Trophoblast cell (in vitro differentiated cells and primary cell): ENCODE measurements at regions not wholly inside any gene's neighbourhood (a gene's known extent, or its start where the extent isn't known, plus 50 kb on each side); places are given as distances from the start of the nearest gene placed in this dataset.

Experiments
- DNase-seq, 2 donors: peaks; one replicate each; pipeline ENCODE4 v3.0.0-alpha.2; 2016
- H2AFZ ChIP-seq: 2 replicates; pipeline ENCODE4 v1.6.1; 2013; ENCODE audit warnings: low read length, moderate library complexity, mild to moderate bottlenecking; ENCODE audit not compliant: insufficient read depth, poor library complexity
- H2AK5ac ChIP-seq: 2 replicates; pipeline ENCODE4 v1.6.1; 2013; ENCODE audit warnings: mild to moderate bottlenecking, low read length
- H2BK120ac ChIP-seq: 2 replicates; pipeline ENCODE4 v1.6.1; 2013; ENCODE audit warnings: low read length, mild to moderate bottlenecking, moderate library complexity; ENCODE audit not compliant: insufficient read depth, poor library complexity
- H2BK12ac ChIP-seq: 2 replicates; pipeline ENCODE4 v1.6.1; 2013; ENCODE audit warnings: mild to moderate bottlenecking, low read length, moderate library complexity
- H2BK5ac ChIP-seq: 2 replicates; pipeline ENCODE4 v1.6.1; 2013; ENCODE audit warnings: low read length, low read depth, moderate library complexity, mild to moderate bottlenecking; ENCODE audit not compliant: poor library complexity
- H3K14ac ChIP-seq: 2 replicates; pipeline ENCODE4 v1.6.1; 2013; ENCODE audit warnings: mild to moderate bottlenecking, low read length
- H3K18ac ChIP-seq: 2 replicates; pipeline ENCODE4 v1.6.1; 2013; ENCODE audit warnings: mild to moderate bottlenecking, low read length
- H3K23ac ChIP-seq: 2 replicates; pipeline ENCODE4 v1.6.1; 2013; ENCODE audit warnings: low read length
- H3K27ac ChIP-seq: 2 replicates; pipeline ENCODE4 v1.5.1; 2013; ENCODE audit warnings: low read depth, mild to moderate bottlenecking, inconsistent platforms, low read length, moderate library complexity
- H3K27me3 ChIP-seq: 2 replicates; pipeline ENCODE4 v1.6.1; 2013; ENCODE audit warnings: inconsistent platforms, mild to moderate bottlenecking, low read length, moderate library complexity; ENCODE audit not compliant: insufficient read depth
- H3K36me3 ChIP-seq, 2 experiments: 1 replicate in 1 of 2; 2 replicates in 1 of 2; pipeline ENCODE4 v1.6.1; 2013; ENCODE audit warnings: low read length in 2 of 2, mild to moderate bottlenecking in 2 of 2, moderate library complexity in 1 of 2; ENCODE audit not compliant: insufficient read depth in 2 of 2, control insufficient read depth in 1 of 2
- H3K4ac ChIP-seq: 2 replicates; pipeline ENCODE4 v1.6.1; 2013; ENCODE audit warnings: low read depth, mild to moderate bottlenecking, low read length, moderate library complexity
- H3K4me1 ChIP-seq, 2 experiments: 1 replicate in 1 of 2; 2 replicates in 1 of 2; pipeline ENCODE4 v1.6.1; 2013; ENCODE audit warnings: low read length in 2 of 2, mild to moderate bottlenecking in 2 of 2, moderate library complexity in 1 of 2; ENCODE audit not compliant: insufficient read depth in 2 of 2, control insufficient read depth in 1 of 2
- H3K4me2 ChIP-seq: 2 replicates; pipeline ENCODE4 v1.6.1; 2013; ENCODE audit warnings: inconsistent platforms, mild to moderate bottlenecking, low read length, moderate library complexity
- H3K4me3 ChIP-seq: 2 replicates; pipeline ENCODE4 v1.5.1; 2013; ENCODE audit warnings: mild to moderate bottlenecking, low read depth, low read length, inconsistent platforms
- H3K79me1 ChIP-seq: one replicate; pipeline ENCODE4 v1.6.1; 2013; ENCODE audit warnings: low read length
- H3K79me2 ChIP-seq: 2 replicates; pipeline ENCODE4 v1.6.1; 2013; ENCODE audit warnings: low read length, mild to moderate bottlenecking; ENCODE audit not compliant: control insufficient read depth, insufficient read depth, poor library complexity
- H3K9ac ChIP-seq: 2 replicates; pipeline ENCODE4 v1.6.1; 2013; ENCODE audit warnings: mild to moderate bottlenecking, low read length
- H3K9me3 ChIP-seq: 2 replicates; pipeline ENCODE4 v1.6.1; 2013; ENCODE audit warnings: low read depth, mild to moderate bottlenecking, control low read depth, inconsistent platforms, low read length; ENCODE audit not compliant: insufficient read depth
- H4K12ac ChIP-seq: 2 replicates; pipeline ENCODE4 v1.6.1; 2013; ENCODE audit warnings: low read depth, mild to moderate bottlenecking, low read length, moderate library complexity
- H4K8ac ChIP-seq: 2 replicates; pipeline ENCODE4 v1.6.1; 2013; ENCODE audit warnings: low read depth, mild to moderate bottlenecking, low read length, moderate library complexity
- H4K91ac ChIP-seq: one replicate; pipeline ENCODE4 v1.6.1; 2013; ENCODE audit warnings: low read depth, mild to moderate bottlenecking, low read length, moderate library complexity
- WGBS: extraction: QIAGEN DNeasy Blood & Tissue Kit; methylation state at CpG from one replicate; pipeline ENCODE4 v1.1.7; 2013; ENCODE audit warnings: missing lambda C conversion rate; ENCODE audit not compliant: insufficient read length, insufficient coverage; ENCODE audit errors: extremely low coverage; 5-methylcytosine and 5-hydroxymethylcytosine counted together

DNA sequence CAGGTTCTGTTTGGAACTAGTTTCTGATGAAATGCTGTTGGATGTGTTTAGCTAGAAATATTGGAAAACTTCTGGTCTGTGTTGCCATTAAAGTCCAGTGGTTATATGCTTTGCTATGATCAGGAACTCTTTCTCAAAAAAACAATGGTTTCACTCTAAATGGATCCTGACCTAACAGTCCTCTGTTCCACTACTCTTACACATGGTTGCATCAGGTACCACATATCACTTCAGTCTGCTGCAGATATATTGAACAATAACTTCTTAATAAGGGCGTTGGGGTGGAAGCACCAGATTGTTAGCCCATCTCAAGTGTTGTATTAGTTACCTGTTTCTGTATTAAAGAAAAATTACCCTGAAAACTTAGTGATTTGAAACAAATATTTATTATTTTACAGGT lies 676.6 kb upstream of the GCFC2 start:
- no peak for DNase-seq
- no peak overlapping the region for H3K27ac ChIP-seq
- H3K27me3 ChIP-seq = no peaks in the 10 kb centered on the region
- no peak overlapping the region for H4K8ac ChIP-seq
- no peak overlapping the region for H2BK120ac ChIP-seq
- no peaks in the 10 kb centered on the region for H3K4me1 ChIP-seq
- H3K4me2 ChIP-seq = no peak overlapping the region
- H3K79me1 ChIP-seq = no peaks in the 10 kb centered on the region
- no peak overlapping the region for H2BK5ac ChIP-seq
- no peak overlapping the region for H3K18ac ChIP-seq
- H3K14ac ChIP-seq = no peak overlapping the region
- H3K23ac ChIP-seq = no peak overlapping the region
- no peak overlapping the region for H2AFZ ChIP-seq
- H3K4ac ChIP-seq = no peak overlapping the region
- no peak overlapping the region for H4K12ac ChIP-seq
- no CpG with 5 or more reads among the region's 1 CpG for WGBS
- no peaks in the 10 kb centered on the region for H3K36me3 ChIP-seq
- H3K9me3 ChIP-seq = no peaks in the 10 kb centered on the region
- H4K91ac ChIP-seq = no peak overlapping the region
- no peak overlapping the region for H2BK12ac ChIP-seq
- no peak overlapping the region for H2AK5ac ChIP-seq
- H3K79me2 ChIP-seq = no peaks in the 10 kb centered on the region
- H3K4me3 ChIP-seq = no peak overlapping the region
- no peak overlapping the region for H3K9ac ChIP-seq

- Histone ChIP-seq H3K79me2 (no peaks in the 10 kb centered on the region), H2BK12ac (no peak overlapping the region), H3K4me2 (no peak overlapping the region), H2BK5ac (no peak overlapping the region), H3K4ac (no peak overlapping the region), H4K8ac (no peak overlapping the region), H2BK120ac (no peak overlapping the region), H4K91ac (no peak overlapping the region), H3K4me3 (no peak overlapping the region), H3K27me3 (no peaks in the 10 kb centered on the region), H3K9ac (no peak overlapping the region), H2AFZ (no peak overlapping the region), H3K79me1 (no peaks in the 10 kb centered on the region), H3K14ac (no peak overlapping the region), H3K36me3 (no peaks in the 10 kb centered on the region), H3K27ac (no peak overlapping the region), H3K9me3 (no peaks in the 10 kb centered on the region), H2AK5ac (no peak overlapping the region), H4K12ac (no peak overlapping the region), H3K18ac (no peak overlapping the region), H3K23ac (no peak overlapping the region), H3K4me1 (no peaks in the 10 kb centered on the region)
- DNase-seq = no peak
- WGBS = no CpG with 5 or more reads among the region's 1 CpG
Observed at GRCh38 chr2:76385943-76386342, 675.2 kb upstream of the GCFC2 start.

DNA sequence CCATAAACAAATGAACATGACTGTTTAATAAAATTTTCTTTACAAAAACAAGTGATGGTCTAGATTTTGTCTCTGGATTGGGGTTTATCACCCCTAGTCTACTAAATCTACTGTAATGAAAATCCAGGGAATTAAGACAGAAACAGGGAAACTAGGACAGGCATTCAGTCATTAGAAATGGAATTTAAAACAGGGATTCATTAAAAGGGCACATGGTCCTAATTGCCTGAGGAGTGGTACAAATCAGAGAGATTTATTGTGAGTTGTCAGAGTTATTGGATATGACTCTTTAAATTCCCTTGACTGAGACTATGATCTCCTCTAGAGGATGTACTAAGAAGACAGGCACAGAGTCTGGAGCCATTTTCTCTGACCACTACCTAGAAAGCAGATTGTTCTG lies 670.9 kb upstream of the GCFC2 start:
- H2BK12ac ChIP-seq = no peak overlapping the region
- no peak overlapping the region for H2BK120ac ChIP-seq
- no peak overlapping the region for H2BK5ac ChIP-seq
- no peaks in the 10 kb centered on the region for H3K79me1 ChIP-seq
- no peaks in the 10 kb centered on the region for H3K36me3 ChIP-seq
- no peaks in the 10 kb centered on the region for H3K9me3 ChIP-seq
- no peaks in the 10 kb centered on the region for H3K27me3 ChIP-seq
- no peak for DNase-seq
- H3K14ac ChIP-seq = no peak overlapping the region
- no peak overlapping the region for H3K4ac ChIP-seq
- H3K27ac ChIP-seq = no peak overlapping the region
- H2AK5ac ChIP-seq = no peak overlapping the region
- H3K4me2 ChIP-seq = no peak overlapping the region
- H3K23ac ChIP-seq = no peak overlapping the region
- no peak overlapping the region for H4K91ac ChIP-seq
- no peak overlapping the region for H4K8ac ChIP-seq
- no peak overlapping the region for H3K18ac ChIP-seq
- H4K12ac ChIP-seq = no peak overlapping the region
- H3K9ac ChIP-seq = no peak overlapping the region
- H3K4me3 ChIP-seq = no peak overlapping the region
- H2AFZ ChIP-seq = no peak overlapping the region
- no peaks in the 10 kb centered on the region for H3K79me2 ChIP-seq
- H3K4me1 ChIP-seq = no peaks in the 10 kb centered on the region

- no peaks in the 10 kb centered on the region for H3K79me2 ChIP-seq
- H2BK12ac ChIP-seq = no peak overlapping the region
- H3K27ac ChIP-seq = no peak overlapping the region
- H3K36me3 ChIP-seq = no peaks in the 10 kb centered on the region
- H2AFZ ChIP-seq = no peak overlapping the region
- no peak overlapping the region for H2BK120ac ChIP-seq
- no peak overlapping the region for H3K23ac ChIP-seq
- no peak for DNase-seq
- H4K12ac ChIP-seq = no peak overlapping the region
- no peak overlapping the region for H3K14ac ChIP-seq
- H3K4me2 ChIP-seq = no peak overlapping the region
- H3K4me3 ChIP-seq = no peak overlapping the region
- no CpG with 5 or more reads among the region's 1 CpG for WGBS
- no peak overlapping the region for H3K4ac ChIP-seq
- no peaks in the 10 kb centered on the region for H3K9me3 ChIP-seq
- no peak overlapping the region for H4K8ac ChIP-seq
- no peaks in the 10 kb centered on the region for H3K27me3 ChIP-seq
- H4K91ac ChIP-seq = no peak overlapping the region
- H3K18ac ChIP-seq = no peak overlapping the region
- no peaks in the 10 kb centered on the region for H3K79me1 ChIP-seq
- no peak overlapping the region for H3K9ac ChIP-seq
- no peak overlapping the region for H2BK5ac ChIP-seq
- H2AK5ac ChIP-seq = no peak overlapping the region
- no peaks in the 10 kb centered on the region for H3K4me1 ChIP-seq
Observed at GRCh38 chr2:76378140-76378539, 667.4 kb upstream of the GCFC2 start.

DNA sequence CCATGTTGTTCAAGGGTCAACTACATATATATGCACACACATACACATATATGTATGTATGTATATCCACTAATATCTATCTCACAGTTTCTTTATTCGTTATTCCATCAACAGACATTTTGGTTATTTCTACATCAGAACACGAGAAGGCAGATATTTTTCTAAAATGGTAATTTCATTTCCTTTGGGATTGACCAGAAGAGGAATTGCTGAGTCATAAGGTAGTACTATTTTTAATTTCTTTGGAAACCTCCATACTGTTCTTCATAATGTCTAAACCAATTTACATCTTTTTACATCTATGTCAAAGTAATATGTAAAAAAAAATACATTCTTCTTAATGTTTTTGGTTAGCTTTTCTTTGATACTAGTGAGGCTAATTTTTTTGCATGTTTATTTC lies 630.7 kb upstream of the GCFC2 start:
- DNase-seq = no peak
- H3K79me2 ChIP-seq = no peaks in the 10 kb centered on the region
- no peak overlapping the region for H2AFZ ChIP-seq
- no peak overlapping the region for H2BK12ac ChIP-seq
- H3K4me3 ChIP-seq = no peak overlapping the region
- H3K9ac ChIP-seq = no peak overlapping the region
- no peak overlapping the region for H3K18ac ChIP-seq
- no peak overlapping the region for H2AK5ac ChIP-seq
- H3K27me3 ChIP-seq = no peaks in the 10 kb centered on the region
- H3K36me3 ChIP-seq = no peaks in the 10 kb centered on the region
- no peak overlapping the region for H3K14ac ChIP-seq
- no peaks in the 10 kb centered on the region for H3K9me3 ChIP-seq
- H3K79me1 ChIP-seq = no peaks in the 10 kb centered on the region
- no peak overlapping the region for H4K12ac ChIP-seq
- no peak overlapping the region for H3K27ac ChIP-seq
- no peak overlapping the region for H3K4ac ChIP-seq
- H2BK120ac ChIP-seq = no peak overlapping the region
- no peak overlapping the region for H4K91ac ChIP-seq
- no CpG with 5 or more reads among the region's 2 CpGs for WGBS
- no peaks in the 10 kb centered on the region for H3K4me1 ChIP-seq
- H4K8ac ChIP-seq = no peak overlapping the region
- H3K4me2 ChIP-seq = no peak overlapping the region
- no peak overlapping the region for H3K23ac ChIP-seq
- no peak overlapping the region for H2BK5ac ChIP-seq
